ENCODE measurements at regions not wholly inside any gene's neighbourhood (a gene's known extent, or its start where the extent isn't known, plus 50 kb on each side); places are given as distances from the start of the nearest gene placed in this dataset.

- DNase-seq, result no peak
Observed at GRCh38 chr12:114743289-114743688, 59.3 kb upstream of the TBX3 start.

GRCh38 chr12:114742363-114742762 is 58.4 kb upstream of the TBX3 start:
- no peak for DNase-seq

GRCh38 chr12:114741940-114742339 is 58.0 kb upstream of the TBX3 start:
- no peak for DNase-seq

- no peak for DNase-seq
Observed at GRCh38 chr12:114740448-114740847, 56.5 kb upstream of the TBX3 start.

- no peak for DNase-seq
Observed at GRCh38 chr12:114738460-114739184, 54.6 kb upstream of the TBX3 start.

- DNase-seq, result no peak
Observed at GRCh38 chr12:114735680-114736374, 51.9 kb upstream of the TBX3 start.

GRCh38 chr12:114735011-114735410 is 51.0 kb upstream of the TBX3 start:
- no peak for DNase-seq

- no peak for DNase-seq
Observed at GRCh38 chr12:114733919-114734318, 49.9 kb upstream of the TBX3 start.

Measured in GOT3 (cell line).